Mammary epithelial cell (primary cell): ENCODE measurements at regions not wholly inside any gene's neighbourhood (a gene's known extent, or its start where the extent isn't known, plus 50 kb on each side); places are given as distances from the start of the nearest gene placed in this dataset.
"Not testable (repeated sequence)": the region's sequence is repeated elsewhere in the genome, so short reads cannot be mapped to it uniquely, and the experiment has no call there.

Experiments used
- EZH2 ChIP-seq: IDR thresholded peaks from 2 replicates; pipeline ENCODE4 v1.6.1; 2012; ENCODE audit warnings: low read length, inconsistent platforms, borderline replicate concordance
- TF ChIP-seq, protein P1 (sequence below), 2 donors: IDR thresholded peaks in 1 of 2; conservative IDR thresholded peaks in 1 of 2; 2 replicates each; pipeline ENCODE4 v1.5.1; 2011 to 2012; ENCODE audit warnings: inconsistent platforms in 2 of 2, low read length in 2 of 2, mild to moderate bottlenecking in 2 of 2, control low read depth in 1 of 2, low read depth in 1 of 2; ENCODE audit not compliant: insufficient read depth in 1 of 2; ENCODE audit errors: extremely low read depth in 1 of 2

GRCh38 chr5:159502116-159502515, 171.8 kb upstream of the IL12B start:
- TF ChIP-seq EZH2: not testable (repeated sequence)
- TF ChIP-seq, protein P1, sequence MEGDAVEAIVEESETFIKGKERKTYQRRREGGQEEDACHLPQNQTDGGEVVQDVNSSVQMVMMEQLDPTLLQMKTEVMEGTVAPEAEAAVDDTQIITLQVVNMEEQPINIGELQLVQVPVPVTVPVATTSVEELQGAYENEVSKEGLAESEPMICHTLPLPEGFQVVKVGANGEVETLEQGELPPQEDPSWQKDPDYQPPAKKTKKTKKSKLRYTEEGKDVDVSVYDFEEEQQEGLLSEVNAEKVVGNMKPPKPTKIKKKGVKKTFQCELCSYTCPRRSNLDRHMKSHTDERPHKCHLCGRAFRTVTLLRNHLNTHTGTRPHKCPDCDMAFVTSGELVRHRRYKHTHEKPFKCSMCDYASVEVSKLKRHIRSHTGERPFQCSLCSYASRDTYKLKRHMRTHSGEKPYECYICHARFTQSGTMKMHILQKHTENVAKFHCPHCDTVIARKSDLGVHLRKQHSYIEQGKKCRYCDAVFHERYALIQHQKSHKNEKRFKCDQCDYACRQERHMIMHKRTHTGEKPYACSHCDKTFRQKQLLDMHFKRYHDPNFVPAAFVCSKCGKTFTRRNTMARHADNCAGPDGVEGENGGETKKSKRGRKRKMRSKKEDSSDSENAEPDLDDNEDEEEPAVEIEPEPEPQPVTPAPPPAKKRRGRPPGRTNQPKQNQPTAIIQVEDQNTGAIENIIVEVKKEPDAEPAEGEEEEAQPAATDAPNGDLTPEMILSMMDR (conservative IDR thresholded peaks at IDR 0.05 in 1 of 2, IDR thresholded peaks at IDR 0.05 in 1 of 2; ENCODE audit: extremely low read depth in 1 of 2, insufficient read depth in 1 of 2, low read depth in 1 of 2, low read length in 2 of 2): not testable (repeated sequence)
